GM21737 (cell line): ENCODE measurements at regions not wholly inside any gene's neighbourhood (a gene's known extent, or its start where the extent isn't known, plus 50 kb on each side); places are given as distances from the start of the nearest gene placed in this dataset.
"Not testable (repeated sequence)": the region's sequence is repeated elsewhere in the genome, so short reads cannot be mapped to it uniquely, and the experiment has no call there.

Experiments used
- ATAC-seq: cut with Tn5 transposase; IDR thresholded peaks from one replicate; pipeline ENCODE4 v1.9.1; 2021; ENCODE audit warnings: mild to moderate bottlenecking, moderate library complexity; ENCODE audit not compliant: unreplicated experiment

DNA sequence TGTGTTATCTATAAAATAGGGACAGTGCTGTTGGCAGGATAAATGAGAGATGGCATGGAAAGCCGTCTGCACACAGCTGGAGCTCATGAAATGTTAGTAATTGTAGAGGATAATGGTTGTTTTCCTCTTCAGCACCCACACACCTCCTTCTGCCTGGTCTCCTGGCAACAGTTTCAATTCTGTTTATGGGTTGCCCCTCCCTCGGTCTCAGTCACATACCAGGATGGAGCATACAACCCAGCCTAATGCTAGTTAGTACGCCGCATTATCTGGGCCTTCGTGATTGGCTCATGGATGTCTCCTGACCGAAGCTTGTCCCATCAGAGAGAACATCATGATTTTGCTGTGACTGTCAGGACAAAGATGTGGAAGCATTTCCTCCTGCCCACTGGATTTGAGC lies 126.2 kb upstream of the WSCD1 start:
- no peak for ATAC-seq

DNA sequence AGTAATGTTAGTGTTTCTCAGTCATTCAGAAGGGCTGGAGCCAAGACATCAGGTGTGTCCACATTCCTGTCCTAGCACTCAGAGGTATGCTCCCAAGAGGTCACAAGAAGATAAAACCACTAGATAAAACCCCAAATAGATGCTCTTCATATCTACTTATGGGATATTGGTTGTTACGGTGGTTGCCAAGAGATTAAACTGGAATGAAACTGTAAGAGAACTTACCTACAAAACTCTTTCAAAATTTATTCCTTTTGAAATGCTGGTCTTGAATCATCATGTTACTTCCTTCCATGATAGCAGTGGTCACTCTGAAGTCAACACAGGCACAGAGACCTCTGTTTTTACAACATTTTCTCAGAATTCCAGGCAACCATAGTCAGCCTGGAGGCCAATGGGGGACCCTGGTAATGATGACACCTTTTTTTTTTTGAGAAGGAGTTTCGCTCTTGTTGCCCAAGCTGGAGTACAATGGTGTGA lies 122.4 kb upstream of the WSCD1 start:
- ATAC-seq, result no peak

DNA sequence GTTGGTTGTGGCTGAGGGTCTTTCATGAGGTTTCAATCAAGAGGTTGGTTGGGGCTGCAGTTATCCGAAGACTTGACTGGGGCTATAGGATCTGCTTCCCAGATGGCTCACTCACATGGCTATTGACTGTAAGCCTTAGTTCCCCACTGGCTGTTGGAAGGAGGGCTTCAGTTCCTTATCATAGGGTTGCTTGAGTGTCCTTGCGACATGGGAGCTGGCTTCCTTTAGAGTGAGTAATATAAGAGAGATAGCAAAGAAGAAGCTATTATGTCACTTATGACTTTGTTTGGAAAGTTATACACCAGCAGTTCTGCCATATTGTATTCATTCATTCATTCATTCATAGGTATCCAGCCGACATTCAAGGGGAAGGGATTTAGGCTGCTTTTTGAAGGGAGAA lies 121.4 kb upstream of the WSCD1 start:
- no peak for ATAC-seq

DNA sequence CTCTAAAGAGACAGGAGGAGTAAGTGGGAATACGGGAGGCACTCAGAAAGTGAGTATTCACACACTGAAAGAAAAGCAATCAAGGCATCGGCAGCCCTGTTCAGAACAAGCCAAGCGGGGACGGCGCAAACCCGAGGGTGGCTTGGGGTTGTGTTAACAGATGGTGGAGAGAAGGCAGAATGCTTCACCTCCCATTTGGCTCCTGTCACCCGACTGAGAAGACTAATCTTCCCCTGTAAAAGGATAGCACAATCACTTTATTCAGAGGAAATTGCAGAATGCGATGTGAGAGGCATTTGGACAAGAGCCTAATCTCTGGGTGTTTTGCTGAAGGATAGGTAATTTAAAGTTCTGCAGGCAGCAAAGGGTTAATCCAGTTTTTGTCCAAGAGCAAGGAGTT lies 119.3 kb upstream of the WSCD1 start:
- ATAC-seq, result no peak

DNA sequence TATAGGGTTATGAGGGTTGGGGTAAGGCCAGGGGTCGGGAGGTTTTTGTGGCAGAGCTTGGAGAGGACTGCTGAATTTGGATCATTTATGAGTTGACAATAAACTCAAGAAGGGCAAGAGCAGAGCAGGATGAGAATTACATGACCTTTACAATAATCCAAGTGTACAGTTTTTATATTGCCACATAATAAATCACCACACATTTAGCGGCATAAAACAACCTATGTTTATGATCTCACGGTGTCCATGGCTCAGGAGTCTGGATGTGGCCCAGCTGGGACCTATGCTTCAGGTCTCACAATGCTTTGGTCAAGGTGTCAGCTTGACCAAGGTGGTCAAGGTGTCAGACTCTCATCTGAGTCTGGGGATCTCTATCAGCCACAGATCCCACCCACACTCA lies 118.3 kb upstream of the WSCD1 start:
- no peak for ATAC-seq

DNA sequence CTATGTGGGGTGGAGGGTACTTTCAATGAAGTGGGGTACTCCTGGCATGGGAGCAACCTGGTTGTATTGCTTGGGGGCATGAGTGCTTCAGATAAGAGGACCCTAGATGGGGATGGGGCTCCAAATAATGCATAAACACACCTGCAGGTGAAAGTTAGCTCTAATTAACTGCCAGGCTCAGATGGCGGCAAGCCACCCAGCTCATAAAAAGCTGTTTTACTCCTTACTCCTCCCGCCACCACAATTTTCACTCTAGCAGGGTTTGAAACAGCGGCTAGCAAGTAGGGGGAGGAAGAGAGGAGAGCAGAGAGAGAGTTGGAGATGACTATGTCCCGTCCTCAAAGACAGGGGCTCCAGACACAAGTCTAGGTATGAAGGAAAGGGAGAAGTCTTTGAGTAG lies 117.7 kb upstream of the WSCD1 start:
- no peak for ATAC-seq

DNA sequence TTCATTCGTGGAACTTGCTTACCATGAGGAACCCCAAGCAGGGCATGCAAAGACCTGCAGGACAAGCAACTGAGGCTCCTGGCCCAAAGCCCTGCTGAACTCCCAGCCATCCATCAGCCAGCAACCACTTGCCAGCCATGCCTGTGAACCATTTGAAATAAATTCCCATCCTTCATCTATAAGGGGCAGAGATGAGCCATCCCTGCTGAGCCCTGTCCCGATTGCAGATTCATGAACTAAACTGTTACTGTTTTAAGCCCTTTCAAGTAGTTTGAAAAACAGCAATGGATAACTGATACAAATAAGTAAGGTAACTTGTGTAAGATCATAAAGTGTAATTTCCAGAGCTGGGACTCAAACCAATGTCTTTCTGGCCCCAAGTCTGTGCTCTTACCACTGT lies 114.4 kb upstream of the WSCD1 start:
- no peak for ATAC-seq

DNA sequence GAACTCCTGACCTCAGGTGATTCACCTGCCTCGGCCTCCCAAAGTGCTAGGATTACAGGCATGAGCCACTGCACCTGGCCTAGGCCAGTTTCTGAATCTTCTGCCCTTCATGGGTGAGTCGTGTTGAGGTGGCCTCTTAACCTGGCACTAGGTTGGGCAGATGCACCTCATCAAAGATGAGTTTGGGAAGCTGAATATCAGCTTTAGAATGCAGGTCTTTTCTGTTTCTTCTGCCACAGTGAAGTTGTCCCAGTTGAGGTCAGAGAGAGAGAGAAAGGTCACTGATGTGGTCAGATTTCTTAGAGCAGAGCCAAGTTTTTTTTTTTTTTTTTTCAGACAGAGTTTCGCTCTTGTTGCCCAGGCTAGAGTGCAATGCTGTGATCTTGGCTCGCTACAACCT lies 111.3 kb upstream of the WSCD1 start:
- no peak for ATAC-seq

DNA sequence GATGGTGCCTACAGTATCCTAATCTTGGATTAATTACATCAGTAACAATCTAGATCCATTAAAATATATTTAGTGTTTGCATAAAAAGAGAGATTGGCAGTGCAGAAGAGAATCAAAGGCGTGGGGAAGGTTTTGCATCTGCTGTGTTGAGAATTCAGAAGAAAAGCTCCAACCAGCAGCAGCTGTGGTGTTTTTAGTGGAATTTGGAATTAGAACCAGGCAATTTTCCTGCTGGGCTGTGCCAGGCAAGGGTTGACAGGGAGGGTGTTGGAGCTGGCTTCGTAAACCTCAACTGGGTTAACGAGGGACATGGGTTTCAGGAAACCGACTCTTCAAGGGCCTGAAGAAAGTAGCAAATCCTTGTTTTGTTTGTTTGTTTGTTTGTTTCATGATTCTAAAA lies 107.8 kb upstream of the WSCD1 start:
- no peak for ATAC-seq

DNA sequence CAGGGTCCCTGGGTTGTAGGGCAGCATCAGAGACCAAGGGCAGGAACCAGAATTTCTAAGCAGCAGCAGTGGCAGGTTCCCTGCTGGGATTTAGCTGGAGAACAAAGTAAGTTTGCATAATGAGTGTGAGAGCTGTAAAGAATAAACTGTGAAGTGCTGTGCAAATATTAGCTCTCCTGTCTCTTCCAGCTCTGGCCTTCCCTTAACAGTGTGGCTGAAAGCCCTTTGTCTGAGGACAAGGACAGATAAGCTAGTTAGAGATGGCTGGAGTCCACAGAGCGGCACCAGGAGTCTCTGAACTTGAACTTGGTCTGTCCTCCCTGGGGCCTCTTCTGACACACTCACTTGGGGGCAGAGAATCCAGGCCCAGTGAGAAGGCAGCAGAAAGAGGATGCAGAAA lies 98.2 kb upstream of the WSCD1 start:
- ATAC-seq, result no peak

DNA sequence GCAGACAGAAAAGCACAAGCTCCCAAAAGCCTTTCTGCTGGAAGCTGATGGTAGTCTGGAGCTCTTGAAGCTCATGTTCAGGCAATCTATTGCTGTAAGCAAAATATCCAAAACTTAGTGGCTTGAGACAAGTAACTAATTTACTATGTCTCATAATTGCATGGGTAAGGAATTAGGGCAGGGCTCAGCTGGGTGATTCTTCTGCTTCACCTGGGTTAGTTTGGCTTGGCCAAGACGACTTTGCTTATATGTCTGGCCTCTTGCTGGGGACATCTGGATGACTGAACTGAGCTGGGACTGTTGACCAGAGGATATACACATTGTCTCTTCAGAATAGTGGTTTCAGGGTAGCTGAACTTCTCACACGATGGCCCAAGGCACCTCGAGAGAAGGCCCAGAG lies 96.8 kb upstream of the WSCD1 start:
- ATAC-seq, result no peak

DNA sequence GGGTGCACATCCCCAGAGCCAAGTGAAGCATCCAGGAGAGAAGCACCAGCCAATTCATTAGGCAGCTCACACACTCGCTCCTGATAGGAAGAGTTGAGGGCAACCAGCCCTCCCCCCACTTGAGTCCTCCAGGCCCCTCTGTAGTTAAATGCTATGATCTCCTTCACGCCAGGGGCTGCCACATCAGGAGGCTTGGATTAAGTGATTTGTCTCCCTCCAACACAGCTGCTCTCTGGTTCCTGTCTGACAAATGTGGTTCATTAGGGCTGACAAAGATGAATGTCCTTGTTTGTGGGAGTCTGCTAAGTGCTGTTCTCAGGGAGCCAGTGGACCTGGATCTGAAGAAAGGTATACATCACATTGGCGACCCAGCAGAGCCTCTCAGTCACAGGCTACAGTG lies 94.5 kb upstream of the WSCD1 start:
- ATAC-seq, result no peak

DNA sequence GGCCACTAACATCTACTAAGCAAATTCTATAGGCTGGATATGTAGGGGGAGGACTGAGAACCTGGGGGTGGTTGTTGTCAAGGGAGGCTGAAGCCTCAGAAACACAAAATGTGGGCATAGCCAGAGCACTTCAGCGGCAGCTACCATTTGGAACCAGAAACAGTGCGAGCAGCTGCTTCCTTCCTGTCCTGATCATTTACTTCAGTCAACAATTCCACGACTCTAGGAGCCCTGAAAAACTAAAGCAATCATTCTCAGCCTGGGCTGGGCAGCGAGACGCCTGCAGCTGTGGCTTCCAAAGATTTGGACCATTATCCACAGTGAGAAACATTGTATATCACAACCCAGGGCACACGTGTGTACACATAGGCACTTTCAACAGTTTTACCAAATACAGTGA lies 93.9 kb upstream of the WSCD1 start:
- ATAC-seq, result no peak

DNA sequence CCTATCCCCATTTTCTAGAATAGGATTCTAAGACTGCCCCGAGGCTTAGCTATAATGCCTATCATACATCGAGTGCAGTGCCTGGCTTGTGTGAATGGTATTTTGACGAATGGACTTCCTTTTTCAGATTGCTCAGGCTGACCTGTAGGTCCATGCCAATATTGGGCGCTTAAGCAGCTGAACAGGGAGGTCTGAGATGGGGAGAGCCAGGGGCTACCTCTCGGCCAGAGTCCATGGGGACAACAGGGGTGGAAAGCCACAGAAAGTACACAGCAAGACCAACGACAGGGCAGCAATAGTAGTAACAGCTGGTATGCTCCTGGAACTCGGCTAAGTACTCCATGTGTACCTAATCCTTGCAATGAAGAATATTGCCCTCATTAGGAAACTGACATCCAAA lies 91.7 kb upstream of the WSCD1 start:
- ATAC-seq, result no peak

DNA sequence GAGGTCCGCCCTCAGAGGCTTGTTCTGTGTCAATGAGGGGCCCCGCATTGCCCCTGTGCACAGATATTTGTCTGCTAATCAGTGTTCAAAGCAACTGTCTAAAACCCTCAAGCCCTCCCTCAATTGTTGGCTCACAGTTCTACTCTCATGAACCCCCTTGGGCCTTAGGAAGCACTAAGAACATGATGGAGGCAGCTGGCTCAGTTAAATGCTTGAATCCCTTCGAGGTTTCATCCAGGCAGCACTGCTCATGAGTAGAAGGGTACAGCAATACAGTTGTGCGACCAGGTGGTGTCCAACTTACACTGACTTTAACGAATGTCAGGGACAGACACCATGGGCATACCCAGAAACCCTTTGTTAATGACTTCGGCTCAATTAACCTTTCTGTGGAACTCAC lies 89.2 kb upstream of the WSCD1 start:
- ATAC-seq, result no peak

DNA sequence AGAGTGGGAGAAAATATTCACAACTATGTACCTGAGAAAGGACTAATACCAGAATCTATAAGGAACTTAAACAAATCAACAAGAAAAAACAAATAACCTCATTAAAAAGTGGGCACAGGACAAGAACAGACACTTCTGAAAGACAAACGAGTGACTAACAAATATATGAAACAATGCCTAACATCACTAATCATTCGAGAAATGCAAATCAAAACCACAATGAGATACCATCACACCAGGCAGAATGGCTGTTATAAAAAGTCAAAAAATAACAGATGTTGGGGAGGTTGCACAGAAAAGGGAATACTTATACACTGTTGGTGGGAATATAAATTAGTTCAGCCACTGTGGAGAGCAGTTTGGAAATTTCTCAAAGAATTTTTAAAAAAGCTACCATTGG lies 83.5 kb upstream of the WSCD1 start:
- no peak for ATAC-seq

DNA sequence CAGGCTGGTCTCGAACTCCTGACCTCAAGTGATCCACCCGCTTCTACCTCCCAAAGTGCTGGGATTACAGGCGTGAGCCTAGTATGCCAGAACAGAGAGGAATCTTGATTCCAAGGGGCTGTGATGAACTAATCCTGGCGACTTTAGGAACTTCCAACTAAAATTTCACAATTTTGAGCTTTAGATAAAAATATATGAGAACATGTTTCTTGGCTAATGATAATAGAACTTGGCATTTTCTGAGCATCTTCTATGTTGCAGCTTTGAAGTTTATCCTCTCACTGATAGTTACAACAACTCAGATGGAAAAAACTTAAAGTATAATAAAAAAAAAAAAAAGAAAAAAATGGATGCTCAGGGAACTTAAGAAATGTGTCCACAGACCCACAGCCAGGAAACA lies 69.8 kb upstream of the WSCD1 start:
- ATAC-seq, result no peak

DNA sequence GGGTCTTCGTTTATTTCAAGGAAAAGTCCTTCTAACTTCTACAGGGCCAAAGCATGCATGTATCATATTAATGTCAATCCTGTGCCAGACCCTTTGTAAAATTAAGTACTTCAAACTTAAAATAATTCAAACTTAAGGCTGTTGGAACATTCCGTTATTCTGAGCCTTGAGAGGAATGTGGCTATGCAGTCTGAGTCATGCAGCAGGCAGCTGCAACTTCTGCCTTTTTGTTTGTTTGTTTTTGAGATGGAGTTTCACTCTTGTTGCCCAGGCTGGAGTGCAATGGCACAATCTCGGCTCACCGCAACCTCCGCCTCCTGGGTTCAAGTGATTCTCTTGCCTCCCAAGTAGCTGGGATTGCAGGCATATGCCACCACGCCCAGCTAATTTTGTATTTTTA lies 67.0 kb upstream of the WSCD1 start:
- not testable (repeated sequence) for ATAC-seq

DNA sequence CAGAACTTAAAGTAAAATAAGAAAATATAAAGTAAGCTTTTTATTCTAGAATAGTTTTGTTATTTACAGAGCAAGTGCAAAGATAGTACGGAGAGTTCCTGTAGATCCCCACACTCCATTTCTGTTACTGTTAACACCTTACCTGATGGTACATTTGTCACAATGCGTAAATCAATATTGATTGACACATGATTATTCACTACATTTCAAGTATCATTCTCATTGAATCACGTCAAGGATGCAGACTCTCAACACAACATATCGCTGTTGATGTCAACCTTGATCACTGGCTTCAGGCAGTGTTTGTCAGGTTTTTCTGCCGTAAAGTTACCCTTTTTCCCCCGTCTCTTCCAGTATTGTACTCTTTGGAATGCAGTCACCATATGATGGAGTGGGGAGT lies 64.2 kb upstream of the WSCD1 start:
- no peak for ATAC-seq

DNA sequence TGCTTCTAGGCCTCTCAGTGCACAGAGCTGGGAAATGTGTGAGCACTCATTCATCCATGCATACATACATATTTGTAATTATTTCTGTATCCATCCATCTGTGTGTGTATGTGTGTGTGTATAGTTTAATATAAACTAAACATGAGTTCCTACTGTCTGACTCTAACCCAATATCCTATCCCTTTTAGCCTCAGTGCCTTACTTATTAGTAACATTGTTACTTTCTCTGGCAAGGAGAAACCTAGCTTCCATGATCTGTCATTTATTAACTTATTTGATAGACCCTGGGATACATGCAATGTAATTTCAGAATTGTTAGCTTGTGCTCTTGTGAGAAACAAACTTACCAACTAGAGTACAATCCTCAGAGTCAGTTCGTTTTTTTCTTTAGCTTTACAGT lies 59.0 kb upstream of the WSCD1 start:
- ATAC-seq, result no peak

DNA sequence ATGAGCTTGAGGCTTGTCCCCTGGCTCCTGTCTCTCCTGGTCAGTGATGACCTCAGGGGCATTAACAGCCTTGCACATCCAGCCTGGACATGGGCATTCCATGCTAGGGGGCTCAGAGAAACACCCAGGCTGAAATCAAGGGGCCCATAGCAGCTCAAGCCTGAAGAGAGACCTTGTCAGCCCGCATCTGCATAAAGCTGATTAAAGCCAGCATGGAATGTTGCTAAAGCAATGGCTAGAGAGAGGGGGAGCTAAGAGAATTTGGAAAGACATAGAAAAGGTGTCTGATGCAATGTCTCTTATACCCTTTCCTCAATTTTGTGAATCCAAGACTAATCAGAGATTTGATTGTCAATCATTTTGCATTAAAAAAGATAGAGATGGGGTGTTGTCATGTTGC lies 51.4 kb upstream of the WSCD1 start:
- no peak for ATAC-seq

DNA sequence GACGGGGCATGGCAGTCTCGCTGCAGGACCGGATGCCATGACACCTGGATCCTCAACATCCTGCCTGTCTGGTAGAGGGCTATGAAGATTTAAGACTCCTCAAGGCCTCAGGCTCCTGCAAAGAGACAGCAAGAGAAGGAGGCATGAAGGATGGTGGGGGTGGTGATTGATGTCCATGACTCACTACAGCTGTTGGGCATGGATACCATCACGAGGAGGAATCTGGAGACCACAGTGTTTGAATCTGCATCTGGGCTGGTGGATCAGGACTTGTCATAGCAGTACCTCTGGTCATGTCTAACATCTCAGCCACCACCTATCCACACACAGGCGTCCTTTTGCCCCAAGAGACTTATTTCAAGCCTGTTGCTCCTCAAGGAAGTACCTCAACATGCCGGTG lies 50.2 kb upstream of the WSCD1 start:
- no peak for ATAC-seq

DNA sequence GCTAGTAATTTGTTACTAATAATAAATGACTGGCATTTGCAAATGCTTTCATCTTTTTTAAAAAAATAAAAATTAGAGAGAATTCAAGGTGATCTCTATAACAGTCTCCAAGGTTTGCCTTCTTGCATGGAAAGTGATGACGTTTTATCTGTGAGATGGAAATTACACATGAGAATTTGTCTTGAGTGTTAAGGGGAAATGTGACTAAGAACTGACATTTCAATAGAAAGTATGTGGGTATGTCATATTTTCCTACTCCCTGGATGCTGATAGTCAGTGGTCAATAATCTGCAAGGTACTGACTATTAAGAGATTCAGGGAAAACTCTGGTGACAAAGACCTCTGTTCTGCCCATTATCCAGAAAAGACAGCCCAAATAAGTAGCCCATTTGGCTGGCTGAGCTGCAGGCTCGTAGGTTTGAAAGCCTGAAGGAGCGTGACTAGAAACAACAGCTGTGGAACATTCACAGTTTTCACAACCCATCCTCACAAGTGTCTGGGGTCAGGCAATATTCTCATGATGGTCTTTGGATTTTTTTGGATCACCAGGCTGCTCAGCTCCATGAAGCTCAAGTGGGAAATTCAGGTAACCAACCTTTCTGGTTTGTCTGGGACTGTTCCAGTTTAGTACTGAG lies 49.7 kb upstream of the WSCD1 start:
- ATAC-seq, result no peak
